ENCODE measurements at regions not wholly inside any gene's neighbourhood (a gene's known extent, or its start where the extent isn't known, plus 50 kb on each side); places are given as distances from the start of the nearest gene placed in this dataset.
"Not testable (repeated sequence)": the region's sequence is repeated elsewhere in the genome, so short reads cannot be mapped to it uniquely, and the experiment has no call there.

DNA sequence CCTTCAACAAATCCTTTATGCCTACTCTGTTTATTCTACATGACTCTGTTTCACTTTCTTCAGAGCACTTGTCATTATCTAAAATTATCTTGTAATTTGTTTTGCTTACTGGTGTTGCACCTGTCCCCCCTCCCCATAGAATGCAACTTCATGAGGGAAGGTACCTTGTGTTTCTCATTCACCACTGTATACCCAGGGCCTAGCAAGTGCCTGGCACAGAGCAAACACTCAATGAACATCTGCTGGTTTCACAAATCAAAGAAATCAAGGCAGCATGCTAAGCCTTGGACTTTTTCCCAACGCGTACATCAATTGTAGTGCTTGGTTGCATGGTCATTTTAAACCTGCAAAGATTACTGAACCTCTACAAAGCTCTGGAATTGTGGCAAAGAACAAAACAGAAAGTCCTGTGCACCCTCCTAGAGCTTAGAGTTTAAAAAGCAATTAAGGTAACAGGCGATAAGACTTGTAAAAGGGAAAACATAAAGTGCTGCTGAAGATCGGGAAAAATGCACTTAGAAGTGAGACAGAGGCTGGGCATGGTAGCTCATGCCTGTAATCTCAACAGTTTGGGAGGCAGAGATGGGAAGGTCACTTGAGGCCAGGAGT lies 479.1 kb downstream of the MED13L start:
- TF ChIP-seq JUND (IDR thresholded peaks at IDR 0.05; ENCODE audit: low read depth), result no peak
- no peak for DNase-seq (ENCODE audit: low read depth in 1 of 2, low spot score in 1 of 2)
- in situ Hi-C loops (cut with HindIII; ENCODE audit: low pct_unique_long_range_greater_than_20kb, low sequenced_read_pairs), result no loop called here

DNA sequence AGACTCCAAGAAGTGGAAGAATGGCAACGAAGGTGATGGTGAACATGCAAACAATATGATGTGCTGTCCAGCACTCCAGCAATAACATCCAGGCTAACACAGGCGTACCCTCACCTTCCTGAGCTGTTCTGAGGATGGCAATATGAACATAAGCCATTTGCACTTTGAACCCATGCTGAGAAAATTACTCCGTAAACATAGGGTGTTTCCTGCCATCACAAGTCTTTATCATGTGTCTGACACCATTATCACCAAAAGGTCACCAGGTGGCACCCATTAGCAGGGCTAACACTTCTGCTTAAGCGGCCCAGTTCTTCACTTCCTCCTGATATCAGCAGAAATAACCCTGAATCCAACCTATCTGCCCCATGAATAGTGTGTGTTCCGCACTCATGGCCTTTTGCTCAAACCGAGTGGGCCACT lies 482.8 kb downstream of the MED13L start:
- in situ Hi-C loops (cut with HindIII; ENCODE audit: low pct_unique_long_range_greater_than_20kb, low sequenced_read_pairs), result no loop called here
- DNase-seq (ENCODE audit: low read depth in 1 of 2, low spot score in 1 of 2), result no peak
- TF ChIP-seq JUND (IDR thresholded peaks at IDR 0.05; ENCODE audit: low read depth), result no peak

DNA sequence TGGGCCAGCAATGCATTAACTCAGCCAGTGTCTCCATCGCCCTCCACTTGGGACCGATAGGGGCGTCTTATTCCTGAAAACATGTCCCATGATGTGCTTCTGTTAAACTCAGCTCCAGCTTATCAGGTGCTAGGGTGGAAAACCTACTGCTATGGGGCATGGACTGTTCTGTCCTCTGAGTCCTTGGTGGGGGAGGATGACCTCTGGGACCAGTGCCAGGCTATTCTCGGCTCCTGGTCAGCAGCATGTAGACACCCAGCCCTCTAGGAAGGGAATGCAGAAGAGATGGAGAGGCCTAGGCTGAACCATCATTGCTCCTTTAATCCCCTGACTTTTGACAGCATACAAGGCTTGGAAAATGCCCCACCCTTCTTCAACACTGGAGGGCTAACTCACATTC lies 486.2 kb downstream of the MED13L start:
- TF ChIP-seq JUND (IDR thresholded peaks at IDR 0.05; ENCODE audit: low read depth), result no peak
- DNase-seq (ENCODE audit: low read depth in 1 of 2, low spot score in 1 of 2), result no peak
- in situ Hi-C loops (cut with HindIII; ENCODE audit: low pct_unique_long_range_greater_than_20kb, low sequenced_read_pairs), result no loop called here

GRCh38 chr12:115790526-115790925 lies 487.0 kb downstream of the MED13L start:
- in situ Hi-C loops (cut with HindIII; ENCODE audit: low pct_unique_long_range_greater_than_20kb, low sequenced_read_pairs), result no loop called here
- TF ChIP-seq JUND (IDR thresholded peaks at IDR 0.05; ENCODE audit: low read depth), result no peak
- DNase-seq (ENCODE audit: low read depth in 1 of 2, low spot score in 1 of 2), result no peak

GRCh38 chr12:115786490-115786889 lies 491.0 kb downstream of the MED13L start:
- in situ Hi-C loops (cut with HindIII; ENCODE audit: low pct_unique_long_range_greater_than_20kb, low sequenced_read_pairs); DNase-seq (ENCODE audit: low read depth in 1 of 2, low spot score in 1 of 2): not testable (repeated sequence)

DNA sequence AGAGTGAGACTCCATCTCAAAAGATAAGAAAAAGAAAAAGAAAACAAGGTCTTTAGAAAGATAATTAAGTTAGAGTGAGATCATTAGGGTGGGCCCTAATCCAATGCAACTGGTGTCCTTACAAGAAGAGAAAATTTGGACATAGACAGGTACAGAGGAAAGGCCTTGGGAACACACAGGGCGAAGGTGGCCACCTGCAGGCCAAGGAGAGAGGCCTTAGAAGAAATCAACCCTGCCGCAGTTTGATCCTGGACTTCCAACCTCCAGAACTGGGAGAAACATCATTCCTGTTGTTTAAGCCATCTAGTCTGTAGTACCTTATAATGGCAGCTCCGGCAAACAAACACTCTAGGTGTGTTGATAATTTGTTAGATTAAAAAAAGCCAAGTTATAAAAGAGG lies 491.9 kb downstream of the MED13L start:
- in situ Hi-C loops (cut with HindIII; ENCODE audit: low pct_unique_long_range_greater_than_20kb, low sequenced_read_pairs), result no loop called here
- peak in 1 of 2 experiments; percentile 22 for DNase-seq (ENCODE audit: low read depth in 1 of 2, low spot score in 1 of 2)
- TF ChIP-seq JUND (IDR thresholded peaks at IDR 0.05; ENCODE audit: low read depth), result no peak

DNA sequence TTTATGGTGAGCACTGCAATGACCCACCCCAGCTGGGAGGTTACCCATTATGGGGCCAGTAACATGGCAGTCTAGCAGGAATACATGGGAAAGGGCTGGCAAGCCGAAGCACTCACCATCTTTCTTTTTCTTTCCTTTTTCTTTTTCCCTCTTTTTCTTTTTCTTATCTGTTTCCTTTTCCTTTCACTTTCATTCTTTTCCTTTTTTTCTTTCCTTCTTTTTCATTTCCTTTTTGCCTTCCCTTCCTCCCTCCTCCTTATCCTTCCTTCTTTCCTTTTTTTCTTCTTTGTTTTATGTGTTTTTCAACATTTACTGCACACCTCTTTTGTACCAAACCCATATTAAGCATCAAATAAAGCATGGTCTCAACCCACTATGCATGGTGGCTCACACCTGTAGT lies 501.1 kb downstream of the MED13L start:
- DNase-seq (ENCODE audit: low read depth in 1 of 2, low spot score in 1 of 2), result no peak
- in situ Hi-C loops (cut with HindIII; ENCODE audit: low pct_unique_long_range_greater_than_20kb, low sequenced_read_pairs), result no loop called here
- no peak for TF ChIP-seq JUND (IDR thresholded peaks at IDR 0.05; ENCODE audit: low read depth)

DNA sequence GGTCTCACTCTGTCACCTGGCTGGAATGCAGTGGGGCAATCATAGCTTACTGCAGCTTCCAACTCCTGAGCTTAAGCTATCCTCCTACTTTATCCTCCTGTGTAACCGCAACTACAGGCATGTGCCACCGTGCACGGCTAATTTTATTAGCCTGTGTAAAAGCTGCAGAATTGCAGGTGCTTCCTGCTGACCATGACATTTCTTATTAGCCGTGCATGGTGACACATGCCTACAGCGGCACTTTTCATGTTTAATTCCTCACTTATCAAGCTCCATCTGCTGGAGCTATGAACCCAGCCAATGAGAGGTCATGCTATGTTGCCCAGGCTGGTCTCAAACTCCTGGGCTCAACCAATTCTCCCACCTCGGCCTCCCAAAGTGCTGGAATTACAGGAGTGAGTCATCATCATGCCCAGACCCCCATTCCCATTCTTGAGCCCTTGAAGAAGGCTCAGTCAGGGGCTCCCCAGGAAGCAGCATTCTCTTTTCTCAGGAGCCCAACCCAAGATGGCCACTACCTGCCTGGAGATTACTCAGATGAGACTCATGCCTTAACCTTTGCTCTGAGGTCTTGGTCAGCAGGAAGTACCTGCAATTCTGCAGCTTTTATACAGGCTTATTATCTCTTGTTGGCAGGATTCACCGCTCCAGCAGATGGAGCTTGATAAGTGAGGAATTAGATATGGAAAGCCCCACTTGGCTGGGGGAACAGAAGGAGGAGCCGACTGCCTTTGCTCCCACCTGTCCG lies 503.2 kb downstream of the MED13L start:
- no peak for DNase-seq (ENCODE audit: low read depth in 1 of 2, low spot score in 1 of 2)
- TF ChIP-seq JUND (IDR thresholded peaks at IDR 0.05; ENCODE audit: low read depth), result no peak
- in situ Hi-C loops (cut with HindIII; ENCODE audit: low pct_unique_long_range_greater_than_20kb, low sequenced_read_pairs), result no loop called here

GRCh38 chr12:115771601-115772000 lies 505.9 kb downstream of the MED13L start:
- in situ Hi-C loops (cut with HindIII; ENCODE audit: low pct_unique_long_range_greater_than_20kb, low sequenced_read_pairs), result no loop called here
- no peak for DNase-seq (ENCODE audit: low read depth in 1 of 2, low spot score in 1 of 2)
- TF ChIP-seq JUND (IDR thresholded peaks at IDR 0.05; ENCODE audit: low read depth), result no peak

DNA sequence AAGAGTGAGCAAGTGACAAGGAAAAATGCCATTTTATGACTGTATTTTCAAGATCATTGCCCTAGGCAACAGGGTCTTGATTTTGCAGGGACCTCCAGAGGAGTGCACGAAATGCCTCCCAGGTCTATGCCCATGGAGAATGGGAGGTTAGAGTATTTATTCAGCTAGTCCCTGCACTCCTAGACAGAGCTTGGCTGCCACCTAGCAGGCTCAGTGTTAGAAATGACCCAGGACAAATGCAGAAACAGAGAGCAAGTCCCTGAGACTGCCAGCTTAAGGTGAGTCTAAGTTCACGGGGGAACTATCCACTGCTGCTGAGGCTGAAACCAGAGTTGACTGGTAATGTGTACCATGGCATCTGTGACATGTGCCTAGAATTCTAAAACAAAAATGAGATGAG lies 506.4 kb downstream of the MED13L start:
- no peak for TF ChIP-seq JUND (IDR thresholded peaks at IDR 0.05; ENCODE audit: low read depth)
- in situ Hi-C loops (cut with HindIII; ENCODE audit: low pct_unique_long_range_greater_than_20kb, low sequenced_read_pairs), result no loop called here
- peak; percentile 44 to 77 for DNase-seq (ENCODE audit: low read depth in 1 of 2, low spot score in 1 of 2)

- TF ChIP-seq JUND (IDR thresholded peaks at IDR 0.05; ENCODE audit: low read depth), result no peak
- in situ Hi-C loops (cut with HindIII; ENCODE audit: low pct_unique_long_range_greater_than_20kb, low sequenced_read_pairs), result no loop called here
- no peak for DNase-seq (ENCODE audit: low read depth in 1 of 2, low spot score in 1 of 2)
Measured at GRCh38 chr12:115770643-115771042, 506.9 kb downstream of the MED13L start.

- in situ Hi-C loops (cut with HindIII; ENCODE audit: low pct_unique_long_range_greater_than_20kb, low sequenced_read_pairs), result no loop called here
- no peak for DNase-seq (ENCODE audit: low read depth in 1 of 2, low spot score in 1 of 2)
- no peak for TF ChIP-seq JUND (IDR thresholded peaks at IDR 0.05; ENCODE audit: low read depth)
Measured at GRCh38 chr12:115767916-115768315, 509.6 kb downstream of the MED13L start.

DNA sequence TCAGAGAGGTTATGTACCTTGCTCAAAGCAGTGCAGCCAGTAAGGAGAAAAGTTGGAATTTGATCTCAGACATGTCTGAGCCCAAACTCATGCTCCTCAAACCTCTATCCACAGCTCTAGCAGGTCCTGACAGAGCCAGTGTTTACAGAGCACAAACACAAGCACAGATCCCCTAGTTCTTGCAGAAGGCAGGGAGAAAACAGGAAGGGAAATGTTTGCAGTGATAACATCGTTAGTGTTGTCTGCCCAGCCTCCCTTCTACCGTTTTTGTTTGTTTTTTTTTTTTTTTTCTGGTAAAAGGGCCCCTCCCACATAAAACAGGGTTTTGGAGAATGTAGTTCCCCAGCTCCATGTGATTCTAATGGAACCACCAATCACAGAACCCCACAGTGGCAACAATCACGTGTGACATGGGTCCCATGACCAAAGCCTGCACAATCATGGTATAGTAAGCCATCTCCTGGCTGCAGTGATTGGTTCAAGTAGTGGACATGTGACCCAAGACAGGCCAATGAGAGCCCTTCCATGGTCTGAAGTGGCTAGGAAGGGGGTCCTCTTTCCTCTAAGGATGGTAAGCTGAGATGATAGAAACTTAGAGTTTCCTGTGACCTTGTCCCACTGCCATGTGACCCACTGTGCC lies 513.4 kb downstream of the MED13L start:
- TF ChIP-seq JUND (IDR thresholded peaks at IDR 0.05; ENCODE audit: low read depth), result no peak
- in situ Hi-C loops (cut with HindIII; ENCODE audit: low pct_unique_long_range_greater_than_20kb, low sequenced_read_pairs), result no loop called here
- peak in 1 of 2 experiments; percentile 74 for DNase-seq (ENCODE audit: low read depth in 1 of 2, low spot score in 1 of 2)
